ENCODE measurements at regions not wholly inside any gene's neighbourhood (a gene's known extent, or its start where the extent isn't known, plus 50 kb on each side); places are given as distances from the start of the nearest gene placed in this dataset.

- TF ChIP-seq, protein P1, sequence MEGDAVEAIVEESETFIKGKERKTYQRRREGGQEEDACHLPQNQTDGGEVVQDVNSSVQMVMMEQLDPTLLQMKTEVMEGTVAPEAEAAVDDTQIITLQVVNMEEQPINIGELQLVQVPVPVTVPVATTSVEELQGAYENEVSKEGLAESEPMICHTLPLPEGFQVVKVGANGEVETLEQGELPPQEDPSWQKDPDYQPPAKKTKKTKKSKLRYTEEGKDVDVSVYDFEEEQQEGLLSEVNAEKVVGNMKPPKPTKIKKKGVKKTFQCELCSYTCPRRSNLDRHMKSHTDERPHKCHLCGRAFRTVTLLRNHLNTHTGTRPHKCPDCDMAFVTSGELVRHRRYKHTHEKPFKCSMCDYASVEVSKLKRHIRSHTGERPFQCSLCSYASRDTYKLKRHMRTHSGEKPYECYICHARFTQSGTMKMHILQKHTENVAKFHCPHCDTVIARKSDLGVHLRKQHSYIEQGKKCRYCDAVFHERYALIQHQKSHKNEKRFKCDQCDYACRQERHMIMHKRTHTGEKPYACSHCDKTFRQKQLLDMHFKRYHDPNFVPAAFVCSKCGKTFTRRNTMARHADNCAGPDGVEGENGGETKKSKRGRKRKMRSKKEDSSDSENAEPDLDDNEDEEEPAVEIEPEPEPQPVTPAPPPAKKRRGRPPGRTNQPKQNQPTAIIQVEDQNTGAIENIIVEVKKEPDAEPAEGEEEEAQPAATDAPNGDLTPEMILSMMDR (IDR thresholded peaks at IDR 0.05; ENCODE audit: low read depth, low read length, poor library complexity, severe bottlenecking) = no peak
- no peak for TF ChIP-seq EZH2phosphoT487 (IDR thresholded peaks at IDR 0.05; ENCODE audit: borderline replicate concordance, low read length)
Measured at GRCh38 chr2:2810504-2810903, 479.4 kb upstream of the MYT1L start.

Data from DOHH2 (cell line).